ENCODE measurements at regions not wholly inside any gene's neighbourhood (a gene's known extent, or its start where the extent isn't known, plus 50 kb on each side); places are given as distances from the start of the nearest gene placed in this dataset.

DNA sequence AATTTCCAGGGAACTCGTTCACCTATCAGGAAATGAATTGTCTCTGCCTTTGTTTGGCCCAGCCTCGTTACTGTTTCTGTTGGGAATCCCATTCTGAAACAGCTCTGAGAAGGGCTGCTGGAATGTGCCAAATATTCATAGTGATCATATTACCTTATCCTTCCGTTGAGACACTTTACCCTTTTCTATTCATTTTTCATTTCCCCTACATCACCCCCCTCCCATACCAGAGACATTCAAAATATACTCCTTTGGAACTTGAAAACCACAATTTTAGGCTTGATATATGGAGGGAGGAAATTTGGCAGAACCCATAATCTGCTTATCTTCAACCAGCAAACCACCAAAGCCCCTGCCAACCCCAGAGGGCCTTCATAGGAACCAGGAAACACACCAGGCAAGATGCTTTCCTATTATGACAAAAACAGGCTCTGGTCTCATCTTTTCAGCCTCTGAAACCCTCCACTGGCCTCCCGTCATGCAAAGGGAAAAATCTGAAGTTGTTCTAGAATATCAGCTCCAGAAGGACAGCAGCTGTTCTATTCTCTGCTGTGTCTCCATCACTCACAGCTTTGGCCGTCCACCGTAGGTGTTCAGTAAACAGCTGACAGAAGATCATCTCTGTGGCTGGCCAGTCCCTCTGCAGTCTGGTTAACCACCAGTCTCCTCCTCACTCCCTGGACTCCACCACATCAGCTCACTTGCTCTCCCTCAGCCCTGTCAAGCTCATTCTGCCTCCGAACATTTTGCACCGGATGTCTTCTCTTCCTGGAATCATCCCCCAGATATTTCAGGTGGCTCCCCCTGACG is 217.2 kb upstream of the WWC1 start:
- TF ChIP-seq POLR2AphosphoS5 (IDR thresholded peaks at IDR 0.05; ENCODE audit: insufficient read depth, low read depth, low read length) (no peak), EZH2 (IDR thresholded peaks at IDR 0.05; ENCODE audit: borderline replicate concordance, low read depth, low read length, severe bottlenecking) (no peak), FOS (IDR thresholded peaks at IDR 0.05; ENCODE audit: borderline replicate concordance, insufficient read depth, low read length) (no peak), MYC (IDR thresholded peaks at IDR 0.05; ENCODE audit: low read depth, low read length) (no peak), POLR2A (IDR thresholded peaks at IDR 0.05; ENCODE audit: low read depth, low read length) (no peak), GATA2 (IDR thresholded peaks at IDR 0.05; ENCODE audit: insufficient read depth, insufficient read length, low read depth, low read length) (no peak), JUN (IDR thresholded peaks at IDR 0.05; ENCODE audit: borderline replicate concordance, insufficient read depth, insufficient read length, low read depth) (no peak)
- TF ChIP-seq, protein P1, sequence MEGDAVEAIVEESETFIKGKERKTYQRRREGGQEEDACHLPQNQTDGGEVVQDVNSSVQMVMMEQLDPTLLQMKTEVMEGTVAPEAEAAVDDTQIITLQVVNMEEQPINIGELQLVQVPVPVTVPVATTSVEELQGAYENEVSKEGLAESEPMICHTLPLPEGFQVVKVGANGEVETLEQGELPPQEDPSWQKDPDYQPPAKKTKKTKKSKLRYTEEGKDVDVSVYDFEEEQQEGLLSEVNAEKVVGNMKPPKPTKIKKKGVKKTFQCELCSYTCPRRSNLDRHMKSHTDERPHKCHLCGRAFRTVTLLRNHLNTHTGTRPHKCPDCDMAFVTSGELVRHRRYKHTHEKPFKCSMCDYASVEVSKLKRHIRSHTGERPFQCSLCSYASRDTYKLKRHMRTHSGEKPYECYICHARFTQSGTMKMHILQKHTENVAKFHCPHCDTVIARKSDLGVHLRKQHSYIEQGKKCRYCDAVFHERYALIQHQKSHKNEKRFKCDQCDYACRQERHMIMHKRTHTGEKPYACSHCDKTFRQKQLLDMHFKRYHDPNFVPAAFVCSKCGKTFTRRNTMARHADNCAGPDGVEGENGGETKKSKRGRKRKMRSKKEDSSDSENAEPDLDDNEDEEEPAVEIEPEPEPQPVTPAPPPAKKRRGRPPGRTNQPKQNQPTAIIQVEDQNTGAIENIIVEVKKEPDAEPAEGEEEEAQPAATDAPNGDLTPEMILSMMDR (IDR thresholded peaks at IDR 0.05; ENCODE audit: extremely low read depth in 1 of 2, insufficient read depth in 1 of 2, low read depth in 1 of 2, low read length in 2 of 2): no peak
- TF ChIP-seq, protein P2, sequence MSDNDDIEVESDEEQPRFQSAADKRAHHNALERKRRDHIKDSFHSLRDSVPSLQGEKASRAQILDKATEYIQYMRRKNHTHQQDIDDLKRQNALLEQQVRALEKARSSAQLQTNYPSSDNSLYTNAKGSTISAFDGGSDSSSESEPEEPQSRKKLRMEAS (IDR thresholded peaks at IDR 0.05; ENCODE audit: insufficient read depth, insufficient read length): no peak
- no peak overlapping the region for H3K4me2 ChIP-seq (ENCODE audit: insufficient read depth, low read length)
- BruUV-seq (replicated peaks): no TSS peak
- no peak overlapping the region for H3K4me3 ChIP-seq (replicated peaks in 1 of 3; ENCODE audit: insufficient read depth in 1 of 3, low read depth in 1 of 3, low read length in 3 of 3)
- ChIA-PET POLR2A (no interaction called here), CTCF (no interaction called here)
- DNase-seq (ENCODE audit: low read depth, low spot score) (no peak), FAIRE-seq (no peak)
- no peaks in the 10 kb centered on the region for H3K9me1 ChIP-seq (replicated peaks; ENCODE audit: control insufficient read depth, extremely low read depth, insufficient read depth, low read length)
- H3K9me3 ChIP-seq (replicated peaks; ENCODE audit: control insufficient read depth, insufficient read depth, low read length): no peaks in the 10 kb centered on the region
- intact Hi-C loops (cut with micrococcal nuclease): no loop called here
- dilution Hi-C loops (cut with MboI; ENCODE audit: extremely low pct_ligation_motif_present, low sequenced_read_pairs): no loop called here
- H3K36me3 ChIP-seq (ENCODE audit: control insufficient read depth in 2 of 2, extremely low read depth in 1 of 2, insufficient read depth in 2 of 2, low read length in 2 of 2): no peaks in the 10 kb centered on the region
- no peaks in the 10 kb centered on the region for H4K20me1 ChIP-seq (replicated peaks; ENCODE audit: control insufficient read depth, extremely low read depth, insufficient read depth, low read length)
- H3K4me1 ChIP-seq (ENCODE audit: control insufficient read depth, extremely low read depth, insufficient read depth, low read length): no peaks in the 10 kb centered on the region
- H3K27ac ChIP-seq (ENCODE audit: insufficient read depth, low read depth, low read length): no peak overlapping the region
- H3K9ac ChIP-seq (replicated peaks; ENCODE audit: extremely low read depth, insufficient read depth, low read length): no peak overlapping the region
- H3K79me2 ChIP-seq (ENCODE audit: control insufficient read depth, insufficient read depth, low read length): no peaks in the 10 kb centered on the region
- H3K27me3 ChIP-seq (ENCODE audit: control insufficient read depth in 2 of 2, insufficient read depth in 2 of 2, low read length in 2 of 2): no peaks in the 10 kb centered on the region
- H2AFZ ChIP-seq (ENCODE audit: low read depth, low read length): no peak overlapping the region

Data from endothelial cell of umbilical vein (primary cell).